ENCODE measurements at regions not wholly inside any gene's neighbourhood (a gene's known extent, or its start where the extent isn't known, plus 50 kb on each side); places are given as distances from the start of the nearest gene placed in this dataset.
"Not testable (repeated sequence)": the region's sequence is repeated elsewhere in the genome, so short reads cannot be mapped to it uniquely, and the experiment has no call there.

GRCh38 chr9:110087605-110088004 is 120.4 kb downstream of the C9orf152 start:
- no peak for TF ChIP-seq ZNF274 (IDR thresholded peaks at IDR 0.05; ENCODE audit: low read depth, low read length)
- no peak overlapping the region for H3K4me3 ChIP-seq (ENCODE audit: low read length)

- no peak for TF ChIP-seq ZNF274 (IDR thresholded peaks at IDR 0.05; ENCODE audit: low read depth, low read length)
- no peak overlapping the region for H3K4me3 ChIP-seq (ENCODE audit: low read length)
Measured at GRCh38 chr9:110088099-110088498, 119.9 kb downstream of the C9orf152 start.

GRCh38 chr9:110089681-110090370 is 118.1 kb downstream of the C9orf152 start:
- TF ChIP-seq ZNF274 (IDR thresholded peaks at IDR 0.05; ENCODE audit: low read depth, low read length), result no peak
- H3K4me3 ChIP-seq (ENCODE audit: low read length), result no peak overlapping the region

- no peak for TF ChIP-seq ZNF274 (IDR thresholded peaks at IDR 0.05; ENCODE audit: low read depth, low read length)
- no peak overlapping the region for H3K4me3 ChIP-seq (ENCODE audit: low read length)
Measured at GRCh38 chr9:110092792-110093191, 115.2 kb downstream of the C9orf152 start.

- H3K4me3 ChIP-seq (ENCODE audit: low read length), result no peak overlapping the region
- TF ChIP-seq ZNF274 (IDR thresholded peaks at IDR 0.05; ENCODE audit: low read depth, low read length), result no peak
Measured at GRCh38 chr9:110093417-110093816, 114.5 kb downstream of the C9orf152 start.

- no peak for TF ChIP-seq ZNF274 (IDR thresholded peaks at IDR 0.05; ENCODE audit: low read depth, low read length)
- no peak overlapping the region for H3K4me3 ChIP-seq (ENCODE audit: low read length)
Measured at GRCh38 chr9:110093871-110094270, 114.1 kb downstream of the C9orf152 start.

GRCh38 chr9:110095161-110095595 is 112.8 kb downstream of the C9orf152 start:
- H3K4me3 ChIP-seq (ENCODE audit: low read length), result no peak overlapping the region
- no peak for TF ChIP-seq ZNF274 (IDR thresholded peaks at IDR 0.05; ENCODE audit: low read depth, low read length)

GRCh38 chr9:110095776-110096175 is 112.2 kb downstream of the C9orf152 start:
- H3K4me3 ChIP-seq (ENCODE audit: low read length), result no peak overlapping the region
- no peak for TF ChIP-seq ZNF274 (IDR thresholded peaks at IDR 0.05; ENCODE audit: low read depth, low read length)

- H3K4me3 ChIP-seq (ENCODE audit: low read length), result not testable (repeated sequence)
Measured at GRCh38 chr9:110096674-110097073, 111.3 kb downstream of the C9orf152 start.

GRCh38 chr9:110099236-110100095 is 108.5 kb downstream of the C9orf152 start:
- TF ChIP-seq ZNF274 (IDR thresholded peaks at IDR 0.05; ENCODE audit: low read depth, low read length), result no peak
- H3K4me3 ChIP-seq (ENCODE audit: low read length), result no peak overlapping the region

- TF ChIP-seq ZNF274 (IDR thresholded peaks at IDR 0.05; ENCODE audit: low read depth, low read length), result no peak
- no peak overlapping the region for H3K4me3 ChIP-seq (ENCODE audit: low read length)
Measured at GRCh38 chr9:110101531-110102161, 106.3 kb downstream of the C9orf152 start.

GRCh38 chr9:110103257-110103656 is 104.7 kb downstream of the C9orf152 start:
- TF ChIP-seq ZNF274 (IDR thresholded peaks at IDR 0.05; ENCODE audit: low read depth, low read length), result no peak

GRCh38 chr9:110104261-110104809 is 103.6 kb downstream of the C9orf152 start:
- no peak for TF ChIP-seq ZNF274 (IDR thresholded peaks at IDR 0.05; ENCODE audit: low read depth, low read length)
- no peak overlapping the region for H3K4me3 ChIP-seq (ENCODE audit: low read length)

More at GRCh38 chr9:110103257-110103656, 104.7 kb downstream of the C9orf152 start:
- no peak overlapping the region for H3K4me3 ChIP-seq (ENCODE audit: low read length)

- H3K4me3 ChIP-seq (ENCODE audit: low read length), result no peak overlapping the region
- TF ChIP-seq ZNF274 (IDR thresholded peaks at IDR 0.05; ENCODE audit: low read depth, low read length), result no peak
Measured at GRCh38 chr9:110105107-110105506, 102.9 kb downstream of the C9orf152 start.

Data from GM08714 (cell line).